Endothelial cell of umbilical vein (primary cell): ENCODE measurements at regions not wholly inside any gene's neighbourhood (a gene's known extent, or its start where the extent isn't known, plus 50 kb on each side); places are given as distances from the start of the nearest gene placed in this dataset.

Experiments
- BruUV-seq: library from RNA; stranded (reverse); fragments of 400-500 nt; replicated peaks from 2 replicates; lab custom pipeline; 2021; lab: Mats Ljungman, UMichigan
- CTCF ChIA-PET: fragments of 300-600, 350-600 bp; sonication (Branson Sonifier 250); formaldehyde crosslinking; loops from one replicate; lab custom pipeline; 2021; ENCODE audit warnings: antibody characterized with exemption, inconsistent platforms; lab: Charles Lee
- POLR2A ChIA-PET: fragments of 300-600, 350-600 bp; sonication (Branson Sonifier 250); formaldehyde crosslinking; loops from one replicate; lab custom pipeline; 2021; ENCODE audit warnings: antibody characterized with exemption, inconsistent platforms; lab: Charles Lee
- DNase-seq: peaks from one replicate; pipeline ENCODE4 v3.0.0-alpha.2; 2011; ENCODE audit warnings: low read depth, low spot score
- FAIRE-seq: peaks from 2 replicates; lab custom pipeline; 2011; peaks lifted over from hg19 to GRCh38; lab: Jason Lieb, UNC
- H2AFZ ChIP-seq: 2 replicates; pipeline ENCODE4 v1.6.0; 2012; ENCODE audit warnings: low read depth, low read length, control low read depth, inconsistent platforms
- H3K27ac ChIP-seq: 2 replicates; pipeline ENCODE4 v1.5.1; 2011; ENCODE audit warnings: low read depth, mild to moderate bottlenecking, control low read depth, low read length, moderate library complexity; ENCODE audit not compliant: insufficient read depth
- H3K27me3 ChIP-seq, 2 experiments: 2 replicates each; pipeline versions ENCODE4 v1.6.0 to v1.6.1; 2011; ENCODE audit warnings: low read length in 2 of 2, mixed read lengths in 1 of 2; ENCODE audit not compliant: control insufficient read depth in 2 of 2, insufficient read depth in 2 of 2
- H3K36me3 ChIP-seq, 2 experiments: 2 replicates in 1 of 2; 3 replicates in 1 of 2; pipeline ENCODE4 v1.5.1; 2011; ENCODE audit warnings: low read length in 2 of 2, mild to moderate bottlenecking in 1 of 2, moderate library complexity in 1 of 2; ENCODE audit not compliant: control insufficient read depth in 2 of 2, insufficient read depth in 2 of 2; ENCODE audit errors: extremely low read depth in 1 of 2
- H3K4me1 ChIP-seq: 3 replicates; pipeline ENCODE4 v1.5.1; 2011; ENCODE audit warnings: mild to moderate bottlenecking, low read length; ENCODE audit not compliant: control insufficient read depth, insufficient read depth; ENCODE audit errors: extremely low read depth
- H3K4me2 ChIP-seq: 2 replicates; pipeline ENCODE4 v1.6.1; 2011; ENCODE audit warnings: low read length, control low read depth, mixed read lengths; ENCODE audit not compliant: insufficient read depth
- H3K4me3 ChIP-seq, 3 experiments: fragments of 200-600 bp in 1 of 3; sonication (generic), shearing (Covaris generic) in 1 of 3; replicated peaks in 1 of 3; 2 replicates each; pipeline ENCODE4 v1.5.1; 2011 to 2016; ENCODE audit warnings: control low read depth in 3 of 3, low read length in 3 of 3, mild to moderate bottlenecking in 2 of 3, inconsistent platforms in 1 of 3, low read depth in 1 of 3, moderate library complexity in 1 of 3; ENCODE audit not compliant: insufficient read depth in 1 of 3
- H3K79me2 ChIP-seq: 2 replicates; pipeline ENCODE4 v1.6.0; 2012; ENCODE audit warnings: low read length, inconsistent platforms; ENCODE audit not compliant: control insufficient read depth, insufficient read depth
- H3K9ac ChIP-seq: replicated peaks from 2 replicates; pipeline ENCODE3; 2011; ENCODE audit warnings: low read length, control low read depth; ENCODE audit not compliant: insufficient read depth; ENCODE audit errors: extremely low read depth
- H3K9me1 ChIP-seq: replicated peaks from 3 replicates; pipeline ENCODE4 v1.6.0; 2011; ENCODE audit warnings: mild to moderate bottlenecking, low read length; ENCODE audit not compliant: control insufficient read depth, insufficient read depth; ENCODE audit errors: extremely low read depth
- H3K9me3 ChIP-seq: replicated peaks from 2 replicates; pipeline ENCODE4 v1.5.1; 2012; ENCODE audit warnings: low read length, inconsistent platforms; ENCODE audit not compliant: control insufficient read depth, insufficient read depth
- H4K20me1 ChIP-seq: replicated peaks from 2 replicates; pipeline ENCODE3; 2011; ENCODE audit warnings: mild to moderate bottlenecking, low read length; ENCODE audit not compliant: control insufficient read depth, insufficient read depth; ENCODE audit errors: extremely low read depth
- CTCF ChIP-seq, 2 donors: IDR thresholded peaks; 1 replicate in 1 of 2; 2 replicates in 1 of 2; pipeline ENCODE4 v1.5.1; 2011; ENCODE audit warnings: low read length in 2 of 2, mild to moderate bottlenecking in 2 of 2, moderate library complexity in 2 of 2, control low read depth in 1 of 2, inconsistent platforms in 1 of 2, low read depth in 1 of 2; ENCODE audit not compliant: insufficient read depth in 1 of 2; ENCODE audit errors: extremely low read depth in 1 of 2
- EZH2 ChIP-seq: IDR thresholded peaks from 2 replicates; pipeline ENCODE4 v1.6.1; 2012; ENCODE audit warnings: borderline replicate concordance, low read depth, mild to moderate bottlenecking, moderate library complexity, low read length, inconsistent platforms; ENCODE audit not compliant: severe bottlenecking
- FOS ChIP-seq: IDR thresholded peaks from 2 replicates; pipeline ENCODE4 v1.6.1; 2011; ENCODE audit warnings: mild to moderate bottlenecking, low read length, moderate library complexity, borderline replicate concordance; ENCODE audit not compliant: insufficient read depth
- GATA2 ChIP-seq: IDR thresholded peaks from 2 replicates; pipeline ENCODE4 v1.7.0; 2011; ENCODE audit warnings: low read depth, mild to moderate bottlenecking, moderate library complexity, mixed read lengths, low read length; ENCODE audit not compliant: insufficient read length, insufficient read depth
- JUN ChIP-seq: IDR thresholded peaks from 2 replicates; pipeline ENCODE4 v1.6.1; 2011; ENCODE audit warnings: borderline replicate concordance, low read depth; ENCODE audit not compliant: insufficient read length, insufficient read depth
- MAX ChIP-seq: IDR thresholded peaks from 2 replicates; pipeline ENCODE4 v1.6.1; 2011; ENCODE audit not compliant: insufficient read depth, insufficient read length
- MYC ChIP-seq: IDR thresholded peaks from one replicate; pipeline ENCODE4 v1.6.1; 2011; ENCODE audit warnings: mild to moderate bottlenecking, low read depth, low read length
- POLR2A ChIP-seq: IDR thresholded peaks from 2 replicates; pipeline ENCODE4 v1.6.1; 2012; ENCODE audit warnings: low read depth, mild to moderate bottlenecking, control low read depth, low read length
- POLR2AphosphoS5 ChIP-seq: IDR thresholded peaks from 2 replicates; pipeline ENCODE4 v1.6.1; 2012; ENCODE audit warnings: low read depth, mild to moderate bottlenecking, control low read depth, low read length, moderate library complexity; ENCODE audit not compliant: insufficient read depth
- dilution Hi-C: fragments of 300-500 bp; cut with MboI; formaldehyde crosslinking; loops from one replicate; pipeline ENCODE4 v1.15.0; 2019; ENCODE audit warnings: low sequenced_read_pairs; ENCODE audit not compliant: extremely low pct_ligation_motif_present
- intact Hi-C: fragments of 100-400 bp; cut with micrococcal nuclease; formaldehyde crosslinking; loops from one replicate; pipeline ENCODE4 v1.10.0; 2022

- Histone ChIP-seq H3K36me3 (no peaks in the 10 kb centered on the region), H3K4me1 (no peaks in the 10 kb centered on the region), H4K20me1 (no peaks in the 10 kb centered on the region), H3K27ac (no peak overlapping the region), H3K9me1 (no peaks in the 10 kb centered on the region), H3K4me2 (no peak overlapping the region), H3K79me2 (no peaks in the 10 kb centered on the region), H3K4me3 (no peak overlapping the region), H2AFZ (no peak overlapping the region), H3K9me3 (no peaks in the 10 kb centered on the region), H3K27me3 (no peaks in the 10 kb centered on the region), H3K9ac (no peak overlapping the region)
- no peak for DNase-seq
- POLR2A ChIA-PET = no interaction called here
- CTCF ChIA-PET = interaction anchor here (0.8 kb wide), 1 partner anchor 10 kb away, joined by 3 read pairs; no protein-coding TSS in a partner anchor
- dilution Hi-C loops = no loop called here
- intact Hi-C loops = no loop called here
- FAIRE-seq = no peak
- BruUV-seq = no TSS peak
- no peak for TF ChIP-seq GATA2
- TF ChIP-seq CTCF (IDR thresholded peaks at IDR 0.05; ENCODE audit: extremely low read depth in 1 of 2, insufficient read depth in 1 of 2, low read depth in 1 of 2, low read length in 2 of 2) = no peak
- no peak for TF ChIP-seq MYC
- TF ChIP-seq POLR2A = no peak
- TF ChIP-seq FOS = no peak
- no peak for TF ChIP-seq MAX
- no peak for TF ChIP-seq EZH2
- no peak for TF ChIP-seq POLR2AphosphoS5
- no peak for TF ChIP-seq JUN
Measured at GRCh38 chr4:32831104-32831503, 2110.9 kb downstream of the PCDH7 start.
